Activated CD8-positive, alpha-beta memory T cell treated with anti-CD3 and anti-CD28 coated beads for 4 hours (primary cell): ENCODE measurements at regions not wholly inside any gene's neighbourhood (a gene's known extent, or its start where the extent isn't known, plus 50 kb on each side); places are given as distances from the start of the nearest gene placed in this dataset.

Experiments
- DNase-seq, 2 donors: peaks; one replicate each; pipeline ENCODE4 v3.0.0-alpha.2; 2020; ENCODE audit warnings: low read depth in 2 of 2

DNA sequence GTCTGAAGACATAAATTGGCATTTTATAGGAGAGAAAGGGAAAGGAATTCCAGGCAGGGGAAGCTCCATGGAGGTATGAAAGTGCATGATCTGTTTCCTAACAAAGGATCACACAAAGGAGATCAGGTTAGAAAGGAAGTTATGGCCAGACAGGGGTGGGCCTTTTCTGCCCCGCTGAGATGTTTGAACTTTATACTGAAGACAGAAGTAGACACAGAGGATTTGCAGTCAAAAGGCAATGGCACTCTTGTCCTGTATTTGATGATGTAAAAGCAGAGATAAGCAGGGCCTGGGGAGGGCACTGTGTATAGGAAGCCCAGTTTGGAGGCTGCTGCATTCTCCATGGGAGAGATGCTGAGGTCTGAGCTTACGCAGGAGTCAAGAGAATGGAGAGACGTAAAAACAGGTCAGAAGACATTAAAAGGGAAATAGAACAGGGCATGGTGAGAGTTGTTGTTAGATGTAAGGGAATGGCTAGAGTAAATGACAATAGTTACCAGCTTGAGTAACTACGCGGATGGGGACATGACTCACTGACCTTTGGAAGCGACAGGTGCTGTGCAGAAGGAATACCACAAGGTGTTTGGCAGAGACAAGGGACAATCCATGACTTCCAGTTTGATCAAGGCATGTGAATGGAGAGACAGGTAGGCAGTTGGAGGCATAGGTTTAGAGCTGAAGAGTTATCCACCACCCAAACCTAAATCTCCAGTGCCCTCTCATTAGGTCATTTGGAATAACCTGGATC, 190.6 kb upstream of the SASH1 start:
- DNase-seq = no peak

DNA sequence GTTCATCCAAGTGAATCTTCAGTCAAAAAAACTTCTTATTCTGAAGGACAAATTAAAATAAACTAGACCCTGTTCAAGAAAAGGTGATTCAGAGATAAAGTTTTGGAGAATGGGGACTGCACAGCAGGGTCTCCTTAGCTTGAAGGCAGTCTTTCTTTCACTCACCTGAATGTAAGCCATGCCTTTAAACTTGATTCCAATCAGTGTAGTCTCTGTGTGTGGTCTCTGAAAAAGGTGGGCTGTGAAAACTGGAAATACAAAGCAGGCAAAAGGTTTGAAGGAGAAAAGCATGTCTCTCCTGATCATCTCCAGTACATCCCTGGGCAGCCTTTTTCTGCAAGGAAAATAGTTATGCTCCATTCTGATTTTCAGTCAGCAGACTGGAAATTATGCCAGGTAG, 188.0 kb upstream of the SASH1 start:
- no peak for DNase-seq

DNA sequence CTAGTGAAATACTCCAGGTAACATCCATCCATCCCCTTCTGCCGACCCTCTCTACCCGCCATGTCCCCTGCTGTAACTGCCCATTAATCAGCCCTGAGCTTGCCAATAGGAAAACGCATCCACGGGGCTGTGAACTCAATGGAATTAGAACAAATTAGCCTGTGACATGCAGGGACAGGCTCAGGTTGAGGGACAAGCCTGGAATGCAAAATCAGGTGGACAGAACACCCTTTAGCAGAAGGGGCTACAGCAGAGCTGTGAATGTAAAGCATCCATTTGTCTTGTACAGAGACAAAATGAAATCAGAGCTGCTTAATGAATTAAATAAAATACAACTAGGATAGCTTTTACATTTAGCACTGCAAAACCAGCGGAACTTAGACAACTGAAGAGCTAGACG, 187.3 kb upstream of the SASH1 start:
- DNase-seq = no peak

DNA sequence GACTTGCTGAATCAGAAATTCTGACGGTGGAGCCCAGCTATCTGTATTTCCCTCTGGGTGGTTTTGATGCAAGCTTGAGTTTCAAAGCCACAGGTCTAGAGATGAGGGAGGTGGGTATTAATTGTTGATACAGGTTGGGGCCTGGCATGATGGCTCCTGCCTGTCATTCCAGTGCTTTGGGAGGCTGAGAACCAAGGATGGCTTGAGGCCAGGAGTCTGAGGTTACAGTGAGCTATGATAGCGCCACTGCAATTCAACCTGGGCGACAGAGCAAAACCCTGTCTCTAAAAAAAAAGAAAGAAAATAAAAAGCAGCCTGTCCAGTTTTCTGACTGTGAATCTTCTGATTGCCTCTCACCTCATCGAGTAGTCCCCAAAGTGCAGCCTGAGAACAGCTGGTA, 184.8 kb upstream of the SASH1 start:
- no peak for DNase-seq

DNA sequence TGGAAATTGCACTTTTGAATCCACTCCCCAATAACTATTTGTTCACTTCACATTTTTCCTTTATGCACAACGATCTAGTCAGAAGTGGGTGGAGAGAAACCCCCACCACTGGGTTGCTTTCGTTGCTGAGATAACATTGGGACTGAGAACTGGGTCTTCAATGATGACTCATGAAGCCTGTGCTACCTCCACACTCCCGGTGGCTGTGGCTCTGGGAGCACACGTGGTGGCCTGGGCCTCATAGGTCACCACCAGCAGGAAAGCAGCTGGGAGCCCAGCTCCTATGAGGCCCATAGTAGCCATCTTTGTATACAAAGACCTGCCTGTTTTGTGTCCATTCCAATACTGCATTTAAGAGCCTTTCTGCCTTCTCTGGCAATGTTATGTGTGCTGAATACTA, 178.0 kb upstream of the SASH1 start:
- DNase-seq = no peak

DNA sequence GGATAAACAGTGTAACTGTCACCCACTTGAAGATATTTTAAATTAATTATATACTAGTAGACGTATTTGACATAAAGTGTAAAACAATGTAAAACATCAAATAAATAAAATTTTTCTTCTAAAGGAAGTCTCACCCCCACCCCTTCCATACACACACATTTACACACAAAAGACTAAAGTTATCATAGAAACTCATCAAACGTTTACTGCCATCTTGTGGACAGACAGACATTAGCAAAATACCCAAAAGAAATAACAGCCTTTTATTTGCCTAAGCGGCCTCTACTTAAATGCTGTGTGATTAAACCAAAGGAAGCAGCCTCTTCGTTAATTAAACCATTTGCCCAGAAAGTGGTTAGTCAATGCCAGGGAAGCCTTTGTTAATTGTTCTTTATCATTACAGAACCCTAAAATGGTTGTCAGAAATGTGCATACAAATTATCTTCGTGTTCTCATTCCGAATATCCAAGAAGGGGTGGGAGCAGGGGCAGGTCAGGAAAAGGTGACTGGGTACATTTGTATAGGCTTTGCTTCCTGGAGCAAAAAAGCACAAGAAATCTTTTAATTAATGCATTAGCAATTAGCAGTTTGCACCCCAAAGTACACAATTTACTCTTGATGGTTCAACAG, 176.2 kb upstream of the SASH1 start:
- no peak for DNase-seq

DNA sequence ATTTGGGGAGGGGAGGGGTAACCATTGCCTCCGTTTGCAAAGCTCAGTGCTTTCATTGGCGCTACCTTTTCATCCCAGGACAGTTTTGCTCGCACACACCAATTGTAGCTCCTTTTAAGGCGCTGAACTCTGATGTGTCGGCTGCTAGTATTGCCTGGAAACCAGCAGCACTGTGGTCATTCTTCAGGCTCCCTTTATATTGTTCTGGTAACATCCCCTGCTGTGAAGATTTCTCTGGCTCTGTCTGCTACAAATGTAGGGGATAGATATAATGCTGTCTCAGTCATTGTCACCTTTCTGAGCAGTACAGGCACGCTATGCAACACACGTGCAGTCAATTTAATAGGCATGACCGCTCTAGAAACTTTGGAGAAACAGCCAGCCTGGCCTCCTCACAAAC, 172.9 kb upstream of the SASH1 start:
- DNase-seq = no peak

DNA sequence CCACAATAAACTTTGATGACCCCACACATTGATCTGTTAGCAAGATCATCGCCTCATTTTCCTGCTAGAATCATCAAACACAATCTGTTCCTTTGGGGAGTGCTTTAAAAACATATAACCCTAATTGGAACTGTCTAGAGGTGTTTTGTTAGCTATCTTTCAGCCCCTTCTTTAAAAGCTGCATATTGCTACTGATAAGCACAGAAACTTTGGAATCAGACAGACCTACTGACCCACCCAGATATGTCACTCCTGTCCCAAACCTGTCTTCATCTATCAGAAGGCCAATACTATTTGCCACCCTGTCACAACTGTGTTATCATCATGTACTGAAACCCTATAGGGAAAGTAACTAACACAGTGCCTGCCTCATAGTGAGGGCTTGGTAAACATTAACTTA, 172.4 kb upstream of the SASH1 start:
- no peak for DNase-seq

DNA sequence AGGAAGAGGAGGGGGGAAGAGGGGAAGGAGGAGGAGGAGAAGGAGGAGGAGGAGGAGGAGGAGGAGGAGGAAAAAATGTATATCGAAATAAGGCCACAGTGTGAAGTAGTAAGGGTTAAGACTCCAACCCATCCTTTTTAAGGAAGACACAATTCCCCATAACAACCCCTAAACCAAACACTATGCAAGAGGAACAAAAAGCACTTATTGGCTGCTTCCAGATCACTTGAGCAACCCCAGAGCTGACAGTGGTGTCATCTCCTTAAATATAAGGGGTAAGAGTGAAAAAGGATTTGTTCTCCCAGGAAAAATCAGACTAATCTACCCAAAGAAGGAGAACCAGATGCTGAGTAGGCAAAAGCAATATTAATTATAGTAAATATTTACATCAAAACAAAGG, 169.1 kb upstream of the SASH1 start:
- DNase-seq = no peak

DNA sequence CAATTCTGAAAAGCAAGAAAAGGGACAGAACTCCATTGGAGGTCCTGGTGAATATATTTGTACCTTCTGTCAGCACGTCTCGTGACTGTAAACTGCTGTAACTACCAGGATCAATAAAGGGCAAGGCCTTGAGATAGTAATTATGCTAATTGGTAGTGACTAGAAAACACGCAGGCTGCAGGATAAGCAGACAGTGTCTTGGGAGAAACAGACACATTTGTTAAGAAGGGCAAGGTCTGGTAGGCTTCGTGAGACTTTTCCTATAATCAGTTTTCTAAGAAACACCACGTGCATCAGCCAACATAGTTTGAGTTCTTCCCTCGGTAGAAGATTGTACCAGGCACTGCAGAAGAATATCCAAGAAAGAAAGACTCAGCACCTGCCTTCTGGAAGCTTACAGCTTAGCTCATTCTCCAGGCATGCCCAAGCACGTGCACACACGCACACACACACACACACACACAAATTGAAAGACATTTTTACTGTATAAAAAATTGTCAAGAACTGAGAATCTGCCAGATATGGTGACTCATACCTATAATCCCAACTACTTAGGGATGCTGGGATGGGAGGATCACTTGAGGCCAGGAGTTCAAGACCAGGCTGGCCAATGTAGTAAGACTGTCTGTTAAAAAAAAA, 167.0 kb upstream of the SASH1 start:
- DNase-seq = no peak

DNA sequence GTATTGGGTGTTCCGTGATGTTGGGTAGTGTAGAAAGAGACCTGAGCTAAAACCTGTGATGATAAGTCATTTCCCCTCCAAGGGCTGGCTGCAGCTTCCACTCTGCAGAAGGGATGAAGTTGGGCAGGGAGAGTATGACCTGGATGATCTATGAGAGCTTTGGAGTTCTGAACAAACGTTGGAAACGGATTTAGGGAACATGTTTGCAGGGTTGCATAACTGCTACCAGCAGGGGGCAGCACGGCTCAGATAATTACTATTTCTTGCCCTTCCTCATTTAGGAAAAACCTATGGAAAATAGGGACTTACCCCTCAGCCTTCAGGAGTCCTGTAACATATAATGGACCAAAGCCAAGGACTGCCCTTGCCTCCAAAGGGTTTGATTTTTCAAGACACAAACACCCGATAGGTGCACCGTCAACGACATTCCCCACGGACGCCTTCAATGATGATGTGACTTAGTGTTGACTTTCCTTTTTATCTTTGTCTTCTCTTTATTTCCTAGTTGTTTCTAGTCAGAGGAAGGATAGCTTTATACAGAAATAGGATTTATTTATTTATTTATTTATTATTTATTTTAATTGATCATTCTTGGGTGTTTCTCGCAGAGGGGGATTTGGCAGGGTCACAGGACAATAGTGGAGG, 164.9 kb upstream of the SASH1 start:
- DNase-seq = no peak

DNA sequence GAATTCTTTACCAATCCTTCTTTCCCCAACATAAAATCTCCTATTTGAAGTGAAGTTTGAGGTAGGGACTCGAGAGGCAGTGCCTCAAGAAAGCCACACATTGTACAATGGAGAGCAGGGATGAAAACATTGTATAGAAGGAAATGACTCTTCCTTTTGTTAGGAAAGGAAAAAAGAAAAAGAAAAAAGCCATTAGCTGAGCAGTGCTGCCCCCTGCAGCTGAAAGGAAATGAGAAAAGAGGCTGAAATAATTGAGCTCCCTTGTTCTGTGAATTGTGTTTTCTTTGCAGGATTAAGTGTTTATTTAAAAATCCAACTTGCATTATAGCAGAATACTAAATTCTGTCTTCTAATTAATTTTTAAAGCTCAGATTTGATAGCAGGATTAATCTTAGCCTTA, 162.9 kb upstream of the SASH1 start:
- DNase-seq = no peak

DNA sequence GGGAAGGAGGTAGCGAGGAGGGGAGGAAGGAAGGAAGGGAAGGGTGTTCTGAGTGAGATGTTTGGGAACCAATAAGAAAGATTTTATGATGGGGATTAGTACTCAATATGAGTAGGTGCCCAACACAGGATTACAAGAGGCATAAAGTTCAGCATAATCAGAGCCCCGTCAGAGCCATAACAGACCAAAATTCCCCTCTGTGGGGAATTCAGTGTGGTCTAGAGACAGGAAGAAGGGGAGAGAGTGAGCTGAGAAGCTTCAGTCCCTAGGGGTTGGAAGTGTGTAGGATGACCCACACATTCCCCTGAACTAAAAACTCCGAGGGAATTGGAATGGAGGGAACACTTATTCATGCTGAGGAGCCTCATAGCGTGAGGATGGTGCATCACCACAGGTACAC, 160.3 kb upstream of the SASH1 start:
- no peak for DNase-seq

DNA sequence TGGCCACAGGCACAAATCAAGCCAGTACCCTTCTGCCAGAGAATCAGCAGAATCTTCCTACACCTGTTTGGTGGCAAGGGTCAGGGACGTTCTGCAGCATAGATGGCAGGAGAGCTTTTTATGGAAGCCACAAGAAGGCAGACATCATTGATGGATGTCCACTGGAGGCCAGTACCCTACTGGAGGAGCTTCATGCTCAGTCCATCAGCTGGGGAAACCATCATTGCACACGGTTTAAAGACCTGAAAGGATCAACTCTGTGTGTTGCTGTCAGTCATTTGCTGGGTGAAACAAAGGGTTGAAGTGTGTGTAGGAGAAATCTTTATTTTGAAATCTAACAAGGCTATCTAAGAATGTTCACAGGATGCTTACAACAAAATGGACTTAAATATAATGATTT, 158.9 kb upstream of the SASH1 start:
- no peak for DNase-seq

DNA sequence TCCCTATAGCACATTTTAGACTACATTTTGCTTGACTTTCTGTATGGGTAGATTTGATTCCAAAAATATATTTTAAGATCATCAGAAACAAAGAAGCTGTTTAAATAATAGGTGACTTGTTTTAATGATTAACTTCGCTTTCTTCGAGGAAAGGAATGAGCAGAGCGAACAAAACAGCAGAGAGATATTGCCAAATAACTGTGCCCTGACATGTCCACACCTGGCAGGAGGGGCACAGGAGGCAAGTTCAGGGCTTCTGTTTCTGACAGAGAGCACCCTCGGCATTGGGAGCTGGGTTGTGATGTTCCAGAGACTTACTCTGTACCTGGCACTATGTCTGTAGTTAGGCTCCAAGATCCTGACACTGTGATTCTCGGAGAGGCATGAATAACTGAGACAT, 155.7 kb upstream of the SASH1 start:
- no peak for DNase-seq

DNA sequence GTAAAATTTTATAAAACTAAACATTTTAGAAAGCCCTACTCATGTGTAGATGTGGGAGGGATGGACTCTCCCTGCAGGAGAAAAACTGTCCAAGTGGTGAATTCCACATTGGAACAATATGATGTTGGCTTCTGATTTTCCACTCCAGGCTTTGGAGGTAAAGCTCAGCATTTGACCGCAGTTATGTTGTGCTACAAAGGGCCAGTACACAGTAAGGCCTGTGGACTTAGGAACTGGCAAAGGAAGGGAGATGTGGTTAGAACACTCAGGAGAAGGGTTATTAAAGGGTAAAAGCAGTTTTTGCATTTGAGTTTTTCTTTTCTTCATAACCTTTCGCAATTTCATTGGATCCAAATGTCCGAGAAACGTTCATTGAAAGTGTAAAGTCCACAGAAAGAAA, 150.3 kb upstream of the SASH1 start:
- no peak for DNase-seq

DNA sequence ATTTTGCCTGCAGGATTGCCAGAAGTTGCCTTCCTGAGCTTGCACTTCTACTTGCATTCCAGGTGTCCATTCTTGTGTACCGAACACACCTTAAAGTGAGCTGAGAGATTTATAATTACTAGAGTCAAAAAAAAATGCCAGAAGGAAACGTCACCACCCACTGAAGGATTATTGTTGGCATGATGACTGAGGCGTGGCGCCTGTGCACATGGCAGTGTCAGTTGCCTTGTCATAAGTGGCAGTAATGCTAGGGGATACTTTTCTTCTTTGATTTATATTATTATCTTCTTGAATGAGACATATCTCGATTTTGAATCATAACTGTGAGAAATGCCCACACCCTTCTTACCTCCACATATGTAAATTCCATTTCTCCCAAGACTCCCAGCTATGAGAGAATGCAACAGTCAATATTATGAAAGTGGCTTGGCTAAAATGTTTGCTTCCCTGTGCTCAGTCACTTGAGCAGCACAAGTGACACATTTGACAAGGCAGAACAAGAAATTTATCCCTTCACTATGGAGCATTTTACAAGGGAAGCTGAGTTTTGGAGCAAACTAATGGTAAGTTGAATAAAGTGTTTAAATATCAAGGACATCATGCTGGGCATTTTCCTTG, 149.5 kb upstream of the SASH1 start:
- DNase-seq = no peak

DNA sequence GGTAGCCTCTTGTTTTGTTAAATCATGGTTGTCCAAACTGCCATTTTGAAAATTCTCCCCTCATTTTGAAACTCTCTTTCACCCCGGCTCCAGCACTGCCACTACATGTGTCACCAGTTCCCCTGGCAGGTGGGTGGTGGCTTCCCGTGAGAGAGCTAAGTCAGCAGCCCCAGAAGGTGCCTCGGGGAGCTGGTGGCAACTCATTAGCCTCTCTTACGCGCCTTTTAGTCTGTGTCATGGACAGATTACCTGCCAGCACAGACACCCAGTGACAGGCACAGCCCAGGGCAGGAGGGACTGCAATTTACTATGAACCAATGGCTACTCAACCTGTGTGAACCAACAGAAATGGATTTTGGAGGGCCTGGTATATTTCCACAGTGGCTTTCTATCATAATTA, 147.1 kb upstream of the SASH1 start:
- no peak for DNase-seq

DNA sequence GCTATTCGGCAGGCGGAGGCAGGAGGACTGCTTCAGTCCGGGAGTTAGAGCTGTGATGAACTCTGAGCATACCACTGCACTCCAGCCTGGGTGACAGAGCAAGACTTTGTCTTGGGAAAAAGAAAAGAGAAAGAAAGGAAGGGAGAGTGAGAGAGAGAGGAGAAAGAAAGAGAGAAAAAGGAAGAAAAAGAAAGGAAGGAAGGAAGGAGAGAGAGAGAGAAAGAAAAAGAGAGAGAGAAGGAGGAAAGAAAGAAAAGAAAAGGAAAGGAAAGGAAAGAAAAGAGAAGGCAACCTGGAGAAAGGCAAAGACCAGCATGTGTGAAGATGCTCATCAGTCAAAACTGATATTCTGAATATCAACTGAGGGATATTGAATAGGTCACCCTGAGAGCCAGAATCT, 143.1 kb upstream of the SASH1 start:
- no peak for DNase-seq

DNA sequence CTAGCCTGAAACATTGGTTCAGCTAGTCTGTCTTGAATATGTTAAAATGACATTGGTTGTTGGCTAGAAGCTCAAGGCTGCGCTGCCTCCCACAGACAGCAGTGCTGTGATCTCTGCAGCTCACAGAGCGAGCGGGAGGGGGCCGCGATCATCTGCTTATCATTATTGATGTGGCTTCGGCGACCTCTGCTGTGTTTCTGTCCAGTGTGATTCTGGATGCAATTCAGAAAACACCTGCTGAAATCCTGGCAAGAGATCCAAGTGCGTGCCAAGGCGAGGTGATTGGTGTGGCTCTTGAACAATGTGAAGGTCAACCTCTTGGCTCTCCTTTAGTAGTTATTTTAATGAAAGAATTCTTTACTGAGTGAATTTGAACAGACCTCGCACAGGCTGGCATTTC, 142.3 kb upstream of the SASH1 start:
- no peak for DNase-seq

DNA sequence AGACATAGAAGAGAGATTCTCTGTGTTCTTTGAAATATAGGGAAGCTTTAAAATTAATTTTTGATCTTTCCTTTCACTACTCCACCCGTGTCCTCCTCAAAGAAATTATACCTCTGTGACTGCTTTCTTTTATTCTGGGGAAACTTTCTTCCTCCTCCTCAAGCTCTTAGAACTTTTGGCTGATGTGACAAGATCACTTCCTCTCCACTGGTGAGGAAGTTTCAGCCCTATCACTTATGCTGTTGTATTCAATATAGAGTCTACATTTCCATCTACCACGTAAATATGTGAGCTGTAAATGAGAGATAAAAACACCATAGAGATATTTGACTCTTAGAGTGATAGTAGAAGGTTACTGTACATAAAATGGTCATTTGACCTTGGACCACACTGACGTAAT, 141.9 kb upstream of the SASH1 start:
- no peak for DNase-seq

DNA sequence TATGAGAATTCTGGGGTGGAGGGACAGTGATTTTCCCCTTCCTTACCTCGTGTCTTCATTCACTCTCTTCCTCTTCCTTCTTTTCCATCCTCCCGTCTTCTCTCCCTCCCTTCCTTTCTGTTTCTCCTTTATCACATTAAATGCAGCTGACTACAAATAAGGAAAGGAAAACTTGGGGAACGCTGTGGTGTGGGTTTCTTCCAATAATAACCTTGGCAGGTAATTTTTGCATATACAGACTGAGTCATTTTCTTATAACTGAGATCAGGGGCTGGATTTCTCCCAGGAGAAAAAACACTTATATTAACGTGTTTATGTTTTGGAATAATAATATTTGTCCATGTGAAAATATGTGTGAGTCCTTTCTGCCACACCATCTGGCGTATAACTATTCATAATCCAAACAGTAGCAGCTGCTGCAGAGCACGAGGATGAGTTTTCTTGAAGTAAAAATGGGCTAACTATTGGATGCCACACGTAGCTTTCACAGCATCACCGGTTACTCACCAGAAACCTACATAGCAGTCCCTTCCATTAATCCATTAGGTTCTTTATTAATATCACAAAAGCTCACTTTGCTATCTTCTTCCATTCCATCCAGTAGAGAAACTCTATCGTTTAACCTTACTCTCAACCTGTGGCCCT, 139.2 kb upstream of the SASH1 start:
- DNase-seq = no peak
